ENCODE measurements at regions not wholly inside any gene's neighbourhood (a gene's known extent, or its start where the extent isn't known, plus 50 kb on each side); places are given as distances from the start of the nearest gene placed in this dataset.

GRCh38 chr10:90274721-90275468 lies 573.5 kb downstream of the KIF20B start:
- FAIRE-seq: no peak

GRCh38 chr10:90276894-90277475 lies 575.6 kb downstream of the KIF20B start:
- H3K4me2 ChIP-seq: no peak overlapping the region
- POLR2A ChIA-PET: no interaction called here
- DNase-seq (ENCODE audit: low read depth in 1 of 2, low spot score in 1 of 2) (no peak), FAIRE-seq (no peak), ATAC-seq (no peak)
- 7% methylated on average over 4 of the region's 4 CpGs for WGBS (ENCODE audit: missing lambda C conversion rate)
- TF ChIP-seq TP53 (CRISPR knock-in tag; IDR thresholded peaks at IDR 0.05): no peak
- no peak for TF ChIP-seq USF2 (IDR thresholded peaks at IDR 0.05)
- TF ChIP-seq RAD21 (conservative IDR thresholded peaks at IDR 0.05 in 1 of 2, IDR thresholded peaks at IDR 0.05 in 1 of 2): no peak
- TF ChIP-seq BHLHE40 (IDR thresholded peaks at IDR 0.05; ENCODE audit: low read depth, low read length): no peak
- no peak for TF ChIP-seq ZNF302 (CRISPR knock-in tag; IDR thresholded peaks at IDR 0.05)
- TF ChIP-seq RNF2 (IDR thresholded peaks at IDR 0.05; ENCODE audit: borderline replicate concordance, low read depth): no peak
- no peak for TF ChIP-seq ESRRA (IDR thresholded peaks at IDR 0.05; ENCODE audit: borderline replicate concordance, low read length)
- no peak for TF ChIP-seq SMC3 (IDR thresholded peaks at IDR 0.05)
- no peak for TF ChIP-seq NFE2L2 (conservative IDR thresholded peaks at IDR 0.05; ENCODE audit: low read length)
- no peak for TF ChIP-seq BCL3 (IDR thresholded peaks at IDR 0.05)
- no peak overlapping the region for H3K4me3 ChIP-seq
- CTCF ChIA-PET: interaction anchor here (0.6 kb wide), 1 partner anchor 514 kb away, joined by 3 read pairs; no protein-coding TSS in a partner anchor
- no peak overlapping the region for H3K27ac ChIP-seq
- no peaks in the 10 kb centered on the region for H3K9me3 ChIP-seq
- H3K4me1 ChIP-seq: no peaks in the 10 kb centered on the region

More at GRCh38 chr10:90274721-90275468, 573.5 kb downstream of the KIF20B start:
- H3K9me3 ChIP-seq: no peaks in the 10 kb centered on the region
- H3K4me1 ChIP-seq: no peaks in the 10 kb centered on the region
- ChIA-PET POLR2A (no interaction called here), CTCF (no interaction called here)
- H3K4me3 ChIP-seq: no peak overlapping the region
- TF ChIP-seq ATOH8 (CRISPR knock-in tag; IDR thresholded peaks at IDR 0.05; ENCODE audit: low read depth): no peak
- no peak for TF ChIP-seq MAX (IDR thresholded peaks at IDR 0.05)
- TF ChIP-seq JUNB (IDR thresholded peaks at IDR 0.05): no peak
- TF ChIP-seq FOSL2 (IDR thresholded peaks at IDR 0.05): no peak
- TF ChIP-seq FOSL2 (CRISPR knock-in tag; IDR thresholded peaks at IDR 0.05): no peak
- no peak for TF ChIP-seq RARB (CRISPR knock-in tag; IDR thresholded peaks at IDR 0.05)
- TF ChIP-seq HMGXB4 (CRISPR knock-in tag; IDR thresholded peaks at IDR 0.05; ENCODE audit: borderline replicate concordance): no peak
- TF ChIP-seq GATA3 (IDR thresholded peaks at IDR 0.05; ENCODE audit: borderline replicate concordance): no peak
- TF ChIP-seq NFE2L2 (conservative IDR thresholded peaks at IDR 0.05; ENCODE audit: low read length): no peak
- no peak for TF ChIP-seq SREBF2 (IDR thresholded peaks at IDR 0.05)
- TF ChIP-seq EP300 (IDR thresholded peaks at IDR 0.05): no peak
- TF ChIP-seq POLR2A (IDR thresholded peaks at IDR 0.05; ENCODE audit: low read length): no peak
- TF ChIP-seq CBX2 (IDR thresholded peaks at IDR 0.05; ENCODE audit: borderline replicate concordance, low read depth): no peak
- TF ChIP-seq CEBPB (IDR thresholded peaks at IDR 0.05): no peak
- 43% methylated on average over 5 of the region's 5 CpGs for WGBS (ENCODE audit: missing lambda C conversion rate)
- no peak for ATAC-seq
- DNase-seq (ENCODE audit: low read depth in 1 of 2, low spot score in 1 of 2): no peak
- H3K27ac ChIP-seq: no peak overlapping the region
- H3K4me2 ChIP-seq: no peak overlapping the region
